ENCODE measurements at regions not wholly inside any gene's neighbourhood (a gene's known extent, or its start where the extent isn't known, plus 50 kb on each side); places are given as distances from the start of the nearest gene placed in this dataset.
"Not testable (repeated sequence)": the region's sequence is repeated elsewhere in the genome, so short reads cannot be mapped to it uniquely, and the experiment has no call there.

GRCh38 chr2:111376272-111376970, 255.7 kb downstream of the BCL2L11 start:
- H3K27ac ChIP-seq (ENCODE audit: low read depth, low read length); H4K8ac ChIP-seq (ENCODE audit: low read depth, low read length); H3K23ac ChIP-seq (ENCODE audit: low read length); H3K36me3 ChIP-seq (ENCODE audit: control insufficient read depth, insufficient read depth, low read length); H2BK15ac ChIP-seq (replicated peaks; ENCODE audit: low read depth); H2BK5ac ChIP-seq (ENCODE audit: low read length); H2BK120ac ChIP-seq (ENCODE audit: low read depth, low read length); H3K56ac ChIP-seq (ENCODE audit: low read length); H3K4ac ChIP-seq (ENCODE audit: low read depth, low read length); H3K9ac ChIP-seq (ENCODE audit: low read length); H3K79me1 ChIP-seq (ENCODE audit: low read length); H4K5ac ChIP-seq (ENCODE audit: low read length); H3K4me1 ChIP-seq (ENCODE audit: control insufficient read depth, low read depth, low read length); H3K27me3 ChIP-seq (ENCODE audit: insufficient read depth, low read length, poor library complexity); DNase-seq; H3K4me2 ChIP-seq (ENCODE audit: low read length); H3K18ac ChIP-seq (ENCODE audit: low read length); H2AK5ac ChIP-seq (ENCODE audit: low read length); H3K79me2 ChIP-seq (ENCODE audit: control insufficient read depth, insufficient read depth, low read length); H3K4me3 ChIP-seq (ENCODE audit: low read length): not testable (repeated sequence)
- no CpG with 5 or more reads among the region's 9 CpGs for WGBS (ENCODE audit: extremely low coverage, insufficient coverage, low lambda C conversion rate)

GRCh38 chr2:111376971-111377352, 256.2 kb downstream of the BCL2L11 start:
- H3K27ac ChIP-seq (ENCODE audit: low read depth, low read length); H2BK5ac ChIP-seq (ENCODE audit: low read length); H2BK120ac ChIP-seq (ENCODE audit: low read depth, low read length); H2AK5ac ChIP-seq (ENCODE audit: low read length); H3K56ac ChIP-seq (ENCODE audit: low read length); H3K4me2 ChIP-seq (ENCODE audit: low read length); H3K9ac ChIP-seq (ENCODE audit: low read length); H4K5ac ChIP-seq (ENCODE audit: low read length); H3K79me2 ChIP-seq (ENCODE audit: control insufficient read depth, insufficient read depth, low read length); H3K79me1 ChIP-seq (ENCODE audit: low read length); H3K27me3 ChIP-seq (ENCODE audit: insufficient read depth, low read length, poor library complexity); H3K23ac ChIP-seq (ENCODE audit: low read length); H4K8ac ChIP-seq (ENCODE audit: low read depth, low read length); H3K18ac ChIP-seq (ENCODE audit: low read length); H3K4me1 ChIP-seq (ENCODE audit: control insufficient read depth, low read depth, low read length); H3K4ac ChIP-seq (ENCODE audit: low read depth, low read length); H2BK15ac ChIP-seq (replicated peaks; ENCODE audit: low read depth); H3K36me3 ChIP-seq (ENCODE audit: control insufficient read depth, insufficient read depth, low read length); H3K4me3 ChIP-seq (ENCODE audit: low read length): not testable (repeated sequence)
- peak; percentile 2 for DNase-seq
- WGBS (ENCODE audit: extremely low coverage, insufficient coverage, low lambda C conversion rate) = no CpG with 5 or more reads among the region's 7 CpGs

GRCh38 chr2:111377386-111377959, 256.8 kb downstream of the BCL2L11 start:
- not testable (repeated sequence) for H3K9ac ChIP-seq (ENCODE audit: low read length); H4K8ac ChIP-seq (ENCODE audit: low read depth, low read length); H3K4me1 ChIP-seq (ENCODE audit: control insufficient read depth, low read depth, low read length); H3K4ac ChIP-seq (ENCODE audit: low read depth, low read length); H3K18ac ChIP-seq (ENCODE audit: low read length); H2BK120ac ChIP-seq (ENCODE audit: low read depth, low read length); H3K23ac ChIP-seq (ENCODE audit: low read length); H3K79me2 ChIP-seq (ENCODE audit: control insufficient read depth, insufficient read depth, low read length); H3K27ac ChIP-seq (ENCODE audit: low read depth, low read length); H2BK5ac ChIP-seq (ENCODE audit: low read length); H2BK15ac ChIP-seq (replicated peaks; ENCODE audit: low read depth); H3K27me3 ChIP-seq (ENCODE audit: insufficient read depth, low read length, poor library complexity); H4K5ac ChIP-seq (ENCODE audit: low read length); DNase-seq; H3K36me3 ChIP-seq (ENCODE audit: control insufficient read depth, insufficient read depth, low read length); H3K79me1 ChIP-seq (ENCODE audit: low read length); H3K56ac ChIP-seq (ENCODE audit: low read length); H3K4me3 ChIP-seq (ENCODE audit: low read length); H2AK5ac ChIP-seq (ENCODE audit: low read length); H3K4me2 ChIP-seq (ENCODE audit: low read length)
- no CpG with 5 or more reads among the region's 13 CpGs for WGBS (ENCODE audit: extremely low coverage, insufficient coverage, low lambda C conversion rate)

- H3K79me1 ChIP-seq (ENCODE audit: low read length); H3K9ac ChIP-seq (ENCODE audit: low read length); H3K27me3 ChIP-seq (ENCODE audit: insufficient read depth, low read length, poor library complexity); H3K23ac ChIP-seq (ENCODE audit: low read length); H3K4me1 ChIP-seq (ENCODE audit: control insufficient read depth, low read depth, low read length); H3K56ac ChIP-seq (ENCODE audit: low read length); H4K8ac ChIP-seq (ENCODE audit: low read depth, low read length); H3K18ac ChIP-seq (ENCODE audit: low read length); DNase-seq; H3K27ac ChIP-seq (ENCODE audit: low read depth, low read length); H2BK5ac ChIP-seq (ENCODE audit: low read length); H3K4me3 ChIP-seq (ENCODE audit: low read length); H2BK120ac ChIP-seq (ENCODE audit: low read depth, low read length); H3K4me2 ChIP-seq (ENCODE audit: low read length); H3K79me2 ChIP-seq (ENCODE audit: control insufficient read depth, insufficient read depth, low read length); H4K5ac ChIP-seq (ENCODE audit: low read length); H3K4ac ChIP-seq (ENCODE audit: low read depth, low read length); H2BK15ac ChIP-seq (replicated peaks; ENCODE audit: low read depth); H3K36me3 ChIP-seq (ENCODE audit: control insufficient read depth, insufficient read depth, low read length); H2AK5ac ChIP-seq (ENCODE audit: low read length): not testable (repeated sequence)
- WGBS (ENCODE audit: extremely low coverage, insufficient coverage, low lambda C conversion rate) = no CpG with 5 or more reads among the region's 3 CpGs
Observed at GRCh38 chr2:111378348-111378747, 257.6 kb downstream of the BCL2L11 start.

- not testable (repeated sequence) for H2BK15ac ChIP-seq (replicated peaks; ENCODE audit: low read depth); H2BK5ac ChIP-seq (ENCODE audit: low read length); H3K79me2 ChIP-seq (ENCODE audit: control insufficient read depth, insufficient read depth, low read length); H3K4me2 ChIP-seq (ENCODE audit: low read length); H3K4me1 ChIP-seq (ENCODE audit: control insufficient read depth, low read depth, low read length); H3K23ac ChIP-seq (ENCODE audit: low read length); H3K9ac ChIP-seq (ENCODE audit: low read length); DNase-seq; H3K4ac ChIP-seq (ENCODE audit: low read depth, low read length); H3K56ac ChIP-seq (ENCODE audit: low read length); H3K4me3 ChIP-seq (ENCODE audit: low read length); H3K79me1 ChIP-seq (ENCODE audit: low read length); H2BK120ac ChIP-seq (ENCODE audit: low read depth, low read length); H4K8ac ChIP-seq (ENCODE audit: low read depth, low read length); H2AK5ac ChIP-seq (ENCODE audit: low read length); H3K27me3 ChIP-seq (ENCODE audit: insufficient read depth, low read length, poor library complexity); H3K27ac ChIP-seq (ENCODE audit: low read depth, low read length); H3K18ac ChIP-seq (ENCODE audit: low read length); H3K36me3 ChIP-seq (ENCODE audit: control insufficient read depth, insufficient read depth, low read length); H4K5ac ChIP-seq (ENCODE audit: low read length)
- WGBS (ENCODE audit: extremely low coverage, insufficient coverage, low lambda C conversion rate) = no CpG with 5 or more reads among the region's 5 CpGs
Observed at GRCh38 chr2:111380733-111381439, 260.2 kb downstream of the BCL2L11 start.
